IMR-90 (cell line): ENCODE measurements at regions not wholly inside any gene's neighbourhood (a gene's known extent, or its start where the extent isn't known, plus 50 kb on each side); places are given as distances from the start of the nearest gene placed in this dataset.

Source experiments
- ATAC-seq: fragments of 200-7000 bp; cut with Tn5 transposase; 2 replicates; pipeline ENCODE4 v1.9.1; 2020; ENCODE audit warnings: low read depth, mild to moderate bottlenecking, moderate library complexity
- BruUV-seq: library from RNA; stranded (reverse); fragments of 400-500 nt; replicated peaks from 2 replicates; lab custom pipeline; 2021; lab: Mats Ljungman, UMichigan
- CTCF ChIA-PET: fragments of 300-600 bp; formaldehyde crosslinking; extraction: SDS; loops from one replicate; lab custom pipeline; 2021; ENCODE audit warnings: antibody characterized with exemption; lab: Yijun Ruan, JAX
- POLR2A ChIA-PET: fragments of 300-600 bp; sonication (Branson Sonifier 250); formaldehyde crosslinking; loops from one replicate; lab custom pipeline; 2022; ENCODE audit warnings: antibody characterized with exemption; ENCODE audit not compliant: unreplicated experiment; lab: Charles Lee
- DNase-seq: peaks from one replicate; pipeline ENCODE4 v3.0.0; 2013
- H2AFZ ChIP-seq: replicated peaks from 2 replicates; pipeline ENCODE3; 2013; ENCODE audit warnings: low read length, mild to moderate bottlenecking; ENCODE audit not compliant: poor library complexity
- H2AK5ac ChIP-seq: 2 replicates; pipeline ENCODE4 v1.6.1; 2013; ENCODE audit warnings: low read depth, low read length, inconsistent platforms
- H2AK9ac ChIP-seq: replicated peaks from 2 replicates; pipeline ENCODE3; 2013; ENCODE audit warnings: mild to moderate bottlenecking, low read depth, low read length, moderate library complexity; ENCODE audit not compliant: poor library complexity
- H2BK120ac ChIP-seq: 2 replicates; pipeline ENCODE4 v1.6.1; 2013; ENCODE audit warnings: low read depth, low read length, inconsistent platforms
- H2BK15ac ChIP-seq: 3 replicates; pipeline ENCODE4 v1.6.1; 2013; ENCODE audit warnings: low read depth, low read length, inconsistent platforms
- H2BK20ac ChIP-seq: 2 replicates; pipeline ENCODE4 v1.6.1; 2013; ENCODE audit warnings: low read depth, mild to moderate bottlenecking, inconsistent platforms, low read length, moderate library complexity
- H2BK5ac ChIP-seq: 2 replicates; pipeline ENCODE4 v1.6.1; 2013; ENCODE audit warnings: mild to moderate bottlenecking, low read depth, low read length, inconsistent platforms; ENCODE audit not compliant: poor library complexity, severe bottlenecking
- H3K14ac ChIP-seq: replicated peaks from 2 replicates; pipeline ENCODE4 v1.6.1; 2013; ENCODE audit warnings: low read depth, low read length, inconsistent platforms
- H3K18ac ChIP-seq: 2 replicates; pipeline ENCODE4 v1.6.1; 2013; ENCODE audit warnings: low read depth, low read length, control low read depth
- H3K23ac ChIP-seq: 2 replicates; pipeline ENCODE4 v1.6.1; 2013; ENCODE audit warnings: low read depth, low read length, inconsistent platforms
- H3K27ac ChIP-seq: 2 replicates; pipeline ENCODE4 v1.5.1; 2013; ENCODE audit warnings: mild to moderate bottlenecking, control low read depth, low read length; ENCODE audit not compliant: insufficient read depth
- H3K27me3 ChIP-seq: 2 replicates; pipeline ENCODE4 v1.6.1; 2013; ENCODE audit warnings: low read length; ENCODE audit not compliant: control insufficient read depth, insufficient read depth
- H3K36me3 ChIP-seq: 2 replicates; pipeline ENCODE4 v1.6.1; 2013; ENCODE audit warnings: low read length, mixed read lengths; ENCODE audit not compliant: control insufficient read depth, insufficient read depth
- H3K4ac ChIP-seq: 2 replicates; pipeline ENCODE4 v1.6.1; 2013; ENCODE audit warnings: low read depth, low read length, inconsistent platforms
- H3K4me1 ChIP-seq: 2 replicates; pipeline ENCODE4 v1.6.1; 2013; ENCODE audit warnings: low read length, mixed read lengths; ENCODE audit not compliant: control insufficient read depth, insufficient read depth
- H3K4me2 ChIP-seq: 2 replicates; pipeline ENCODE4 v1.6.1; 2013; ENCODE audit warnings: low read depth, mild to moderate bottlenecking, control low read depth, low read length, moderate library complexity
- H3K4me3 ChIP-seq: 2 replicates; pipeline ENCODE4 v1.5.1; 2013; ENCODE audit warnings: low read depth, mild to moderate bottlenecking, control low read depth, low read length, moderate library complexity; ENCODE audit not compliant: insufficient read depth
- H3K56ac ChIP-seq: 2 replicates; pipeline ENCODE4 v1.6.1; 2013; ENCODE audit warnings: low read length, inconsistent platforms; ENCODE audit not compliant: insufficient read depth; ENCODE audit errors: extremely low read depth
- H3K79me1 ChIP-seq, 2 experiments: 2 replicates each; pipeline ENCODE4 v1.6.1; 2013; ENCODE audit warnings: low read length in 2 of 2, inconsistent platforms in 1 of 2, low read depth in 1 of 2
- H3K9ac ChIP-seq: 2 replicates; pipeline ENCODE4 v1.6.1; 2013; ENCODE audit warnings: low read depth, low read length, control low read depth
- H3K9me1 ChIP-seq: 2 replicates; pipeline ENCODE4 v1.6.1; 2013; ENCODE audit warnings: low read length, inconsistent platforms; ENCODE audit not compliant: insufficient read depth
- H3K9me3 ChIP-seq: 2 replicates; pipeline ENCODE4 v1.6.1; 2013; ENCODE audit warnings: low read length; ENCODE audit not compliant: control insufficient read depth, insufficient read depth
- H4K20me1 ChIP-seq: 2 replicates; pipeline ENCODE4 v1.6.1; 2013; ENCODE audit warnings: low read length, inconsistent platforms; ENCODE audit not compliant: insufficient read depth
- H4K5ac ChIP-seq: 2 replicates; pipeline ENCODE4 v1.6.1; 2013; ENCODE audit warnings: mild to moderate bottlenecking, low read depth, low read length, control low read depth
- H4K8ac ChIP-seq, 2 experiments: 2 replicates each; pipeline ENCODE4 v1.6.1; 2013; ENCODE audit warnings: low read depth in 2 of 2, low read length in 2 of 2, control low read depth in 1 of 2, inconsistent platforms in 1 of 2
- H4K91ac ChIP-seq: 2 replicates; pipeline ENCODE4 v1.6.1; 2013; ENCODE audit warnings: low read depth, low read length, inconsistent platforms; ENCODE audit not compliant: insufficient read depth
- FOS ChIP-seq: fragments of 150-350 bp; IDR thresholded peaks from 2 replicates; pipeline ENCODE4 v1.6.1; 2016; ENCODE audit warnings: low read depth, low read length
- NFE2L2 ChIP-seq: fragments of 150-350 bp; IDR thresholded peaks from 2 replicates; pipeline ENCODE4 v1.6.1; 2016; ENCODE audit warnings: low read depth, mild to moderate bottlenecking, low read length
- SMC3 ChIP-seq: fragments of 150-350 bp; IDR thresholded peaks from 2 replicates; pipeline ENCODE4 v1.6.1; 2016; ENCODE audit warnings: low read depth, mild to moderate bottlenecking, antibody characterized with exemption, low read length, moderate library complexity
- WGBS, 2 experiments: methylation state at CpG; one replicate each; pipeline versions ENCODE4 v1.1.5 to v1.1.7; 2013; ENCODE audit warnings: missing lambda C conversion rate in 2 of 2; ENCODE audit not compliant: insufficient read length in 1 of 2; ENCODE audit errors: extremely low coverage in 2 of 2; 5-methylcytosine and 5-hydroxymethylcytosine counted together
- dilution Hi-C: fragments of 300-500 bp; cut with HindIII; formaldehyde crosslinking; loops from one replicate; pipeline ENCODE4 v1.14.3; 2018; ENCODE audit warnings: low sequenced_read_pairs; ENCODE audit not compliant: unreplicated experiment
- in situ Hi-C: fragments of 300-500 bp; cut with MboI; formaldehyde crosslinking; loops from 3 replicates; pipeline ENCODE4 v1.14.3; 2019; ENCODE audit warnings: low sequenced_read_pairs, inconsistent platforms, mixed read lengths
- intact Hi-C: fragments of 100-400 bp; cut with micrococcal nuclease; formaldehyde crosslinking; loops from 2 replicates; pipeline ENCODE4 v1.10.0; 2022

- no peaks in the 10 kb centered on the region for H3K79me1 ChIP-seq
- H2BK120ac ChIP-seq: no peak overlapping the region
- POLR2A ChIA-PET: no interaction called here
- H4K20me1 ChIP-seq: no peaks in the 10 kb centered on the region
- no peak overlapping the region for H2AFZ ChIP-seq
- H3K27ac ChIP-seq: no peak overlapping the region
- no peaks in the 10 kb centered on the region for H3K9me1 ChIP-seq
- H2BK15ac ChIP-seq: no peak overlapping the region
- no TSS peak for BruUV-seq
- intact Hi-C loops: no loop called here
- no peak overlapping the region for H4K91ac ChIP-seq
- H3K4me3 ChIP-seq: no peak overlapping the region
- H3K23ac ChIP-seq: no peak overlapping the region
- no peak overlapping the region for H4K8ac ChIP-seq
- no peaks in the 10 kb centered on the region for H3K27me3 ChIP-seq
- dilution Hi-C loops: no loop called here
- no peak overlapping the region for H4K5ac ChIP-seq
- no peak for DNase-seq
- WGBS, 2 experiments: no CpG with 5 or more reads among the region's 3 CpGs
- no peak overlapping the region for H3K9ac ChIP-seq
- H3K14ac ChIP-seq: 0 out of 2 replicates have a peak overlapping the region, but pooled peaks have one; percentile 40
- TF ChIP-seq SMC3: no peak
- no peak for TF ChIP-seq NFE2L2
- TF ChIP-seq FOS: no peak
- no peak overlapping the region for H3K56ac ChIP-seq
- in situ Hi-C loops: no loop called here
- CTCF ChIA-PET: no interaction called here
- no peaks in the 10 kb centered on the region for H3K36me3 ChIP-seq
- H3K4ac ChIP-seq: no peak overlapping the region
- H3K4me2 ChIP-seq: no peak overlapping the region
- no peak overlapping the region for H2BK20ac ChIP-seq
- no peaks in the 10 kb centered on the region for H3K9me3 ChIP-seq
- no peak overlapping the region for H2AK9ac ChIP-seq
- no peak for ATAC-seq
- H3K4me1 ChIP-seq: no peaks in the 10 kb centered on the region
- no peak overlapping the region for H2BK5ac ChIP-seq
- no peak overlapping the region for H3K18ac ChIP-seq
- H2AK5ac ChIP-seq: no peak overlapping the region; the same call in 1 of the 2 replicates
These were observed 383.6 kb downstream of the BCKDHB start for GRCh38 chr6:80489911-80490635.
